Astrocyte of the spinal cord (primary cell): ENCODE measurements at regions not wholly inside any gene's neighbourhood (a gene's known extent, or its start where the extent isn't known, plus 50 kb on each side); places are given as distances from the start of the nearest gene placed in this dataset.

Experiments
- DNase-seq: peaks from one replicate; pipeline ENCODE4 v3.0.0; 2011; ENCODE audit warnings: low read depth, low spot score
- H3K4me3 ChIP-seq: 2 replicates; pipeline ENCODE4 v1.5.1; 2011; ENCODE audit warnings: low read depth, mild to moderate bottlenecking, low read length, moderate library complexity
- in situ Hi-C: cut with HindIII; loops from 2 replicates; pipeline ENCODE4 v1.10.0; 2017; ENCODE audit warnings: low sequenced_read_pairs
- TF ChIP-seq, protein P1 (sequence below): IDR thresholded peaks from 2 replicates; pipeline ENCODE4 v1.5.1; 2012; ENCODE audit warnings: low read depth, mild to moderate bottlenecking, low read length, inconsistent platforms

- DNase-seq: no peak
- no peak overlapping the region for H3K4me3 ChIP-seq
- TF ChIP-seq, protein P1, sequence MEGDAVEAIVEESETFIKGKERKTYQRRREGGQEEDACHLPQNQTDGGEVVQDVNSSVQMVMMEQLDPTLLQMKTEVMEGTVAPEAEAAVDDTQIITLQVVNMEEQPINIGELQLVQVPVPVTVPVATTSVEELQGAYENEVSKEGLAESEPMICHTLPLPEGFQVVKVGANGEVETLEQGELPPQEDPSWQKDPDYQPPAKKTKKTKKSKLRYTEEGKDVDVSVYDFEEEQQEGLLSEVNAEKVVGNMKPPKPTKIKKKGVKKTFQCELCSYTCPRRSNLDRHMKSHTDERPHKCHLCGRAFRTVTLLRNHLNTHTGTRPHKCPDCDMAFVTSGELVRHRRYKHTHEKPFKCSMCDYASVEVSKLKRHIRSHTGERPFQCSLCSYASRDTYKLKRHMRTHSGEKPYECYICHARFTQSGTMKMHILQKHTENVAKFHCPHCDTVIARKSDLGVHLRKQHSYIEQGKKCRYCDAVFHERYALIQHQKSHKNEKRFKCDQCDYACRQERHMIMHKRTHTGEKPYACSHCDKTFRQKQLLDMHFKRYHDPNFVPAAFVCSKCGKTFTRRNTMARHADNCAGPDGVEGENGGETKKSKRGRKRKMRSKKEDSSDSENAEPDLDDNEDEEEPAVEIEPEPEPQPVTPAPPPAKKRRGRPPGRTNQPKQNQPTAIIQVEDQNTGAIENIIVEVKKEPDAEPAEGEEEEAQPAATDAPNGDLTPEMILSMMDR: no peak
- in situ Hi-C loops: no loop called here
These were observed 102.0 kb downstream of the HTR5A start for GRCh38 chr7:155172141-155172540.

DNA sequence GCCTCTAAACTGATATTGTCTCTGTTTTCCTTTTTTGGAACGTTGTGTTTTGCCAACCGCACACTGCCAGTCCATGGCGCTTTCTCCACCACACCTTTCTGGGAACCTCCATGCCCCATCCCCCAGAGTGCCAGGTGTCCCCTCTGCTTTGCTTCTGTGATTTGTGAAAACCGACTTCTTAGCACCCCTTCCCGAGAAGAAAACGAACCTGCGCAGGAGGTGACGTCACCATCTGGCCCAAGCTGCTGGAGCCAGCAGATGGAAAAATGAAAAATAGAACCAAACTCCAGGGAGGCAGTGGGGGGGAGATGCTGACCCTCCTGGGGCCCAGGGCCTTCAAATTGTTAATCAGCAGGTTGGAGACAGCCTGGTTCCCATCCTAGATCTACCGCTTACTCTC lies 103.8 kb downstream of the HTR5A start:
- in situ Hi-C loops: no loop called here

GRCh38 chr7:155178096-155178495 lies 108.0 kb downstream of the HTR5A start:
- TF ChIP-seq, protein P1: no peak
- in situ Hi-C loops: no loop called here
- H3K4me3 ChIP-seq: no peak overlapping the region
- DNase-seq: no peak

More for the DNA sequence above, 103.8 kb downstream of the HTR5A start:
- no peak for DNase-seq
- TF ChIP-seq, protein P1: no peak
- no peak overlapping the region for H3K4me3 ChIP-seq

- H3K4me3 ChIP-seq: no peak overlapping the region
- TF ChIP-seq, protein P1: no peak
- DNase-seq: no peak
- in situ Hi-C loops: no loop called here
These were observed 111.6 kb downstream of the HTR5A start for GRCh38 chr7:155181768-155182167.

DNA sequence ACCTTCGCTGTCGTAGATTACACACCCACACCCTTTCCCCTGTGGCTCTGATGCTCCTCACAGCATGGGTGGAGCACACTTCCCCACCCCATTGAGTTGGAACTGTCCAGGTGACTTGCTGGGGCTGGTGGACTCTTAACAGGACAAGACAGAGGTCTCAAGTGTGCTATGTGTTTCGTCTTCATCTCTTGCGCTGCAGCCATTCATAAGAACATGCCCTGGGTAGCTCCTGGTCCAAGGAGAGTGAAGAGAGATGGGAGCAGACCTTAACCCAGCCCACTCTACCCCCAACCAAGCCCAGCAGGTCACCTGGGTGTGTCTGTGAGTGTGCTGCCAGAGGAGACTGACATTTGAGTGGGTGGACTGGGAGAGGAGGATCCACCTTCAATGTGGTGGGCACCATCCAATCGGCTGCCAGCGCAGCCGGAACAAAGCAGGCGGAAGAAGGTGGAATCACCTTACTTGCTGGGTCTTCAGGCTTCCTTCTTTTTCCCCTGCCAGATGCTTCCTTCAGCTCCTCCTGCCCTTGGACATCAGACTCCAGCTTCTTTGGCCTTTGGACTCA lies 112.4 kb downstream of the HTR5A start:
- no peak for DNase-seq
- in situ Hi-C loops: no loop called here
- H3K4me3 ChIP-seq: no peak overlapping the region
- TF ChIP-seq, protein P1: no peak

- TF ChIP-seq, protein P1: no peak
- H3K4me3 ChIP-seq: no peak overlapping the region
- DNase-seq: no peak
- in situ Hi-C loops: no loop called here
These were observed 113.5 kb downstream of the HTR5A start for GRCh38 chr7:155183655-155184054.

- TF ChIP-seq, protein P1: no peak
- no peak for DNase-seq
- no peak overlapping the region for H3K4me3 ChIP-seq
- in situ Hi-C loops: no loop called here
These were observed 112.8 kb upstream of the INSIG1 start for GRCh38 chr7:155184923-155185322.
